Ovary (tissue), 3 donors: ENCODE measurements at regions not wholly inside any gene's neighbourhood (a gene's known extent, or its start where the extent isn't known, plus 50 kb on each side); places are given as distances from the start of the nearest gene placed in this dataset.

Experiments used
- CTCF ChIP-seq, 3 donors: fragments of 450-650 bp in 2 of 3; fragments of 200-600 bp in 1 of 3; IDR thresholded peaks; one replicate each; pipeline versions ENCODE4 v1.5.1 to v1.8.0; 2016 to 2022; ENCODE audit warnings: antibody characterized with exemption in 3 of 3, mild to moderate bottlenecking in 1 of 3
- EP300 ChIP-seq: sonication (generic); formaldehyde crosslinking; IDR thresholded peaks from one replicate; pipeline ENCODE4 v1.6.1; 2017; ENCODE audit warnings: antibody characterized with exemption
- POLR2A ChIP-seq: fragments of 450-650 bp; IDR thresholded peaks from one replicate; pipeline ENCODE4 v1.6.1; 2017; ENCODE audit warnings: antibody characterized with exemption, mild to moderate bottlenecking, moderate library complexity
- donor health status: DM: no; HTN: no; CAD: no.

GRCh38 chr3:88362428-88362827, 212.7 kb downstream of the C3orf38 start:
- TF ChIP-seq CTCF (IDR thresholded peaks at IDR 0.05) (no peak), POLR2A (no peak), EP300 (no peak)
